GM12878 (cell line): ENCODE measurements at regions not wholly inside any gene's neighbourhood (a gene's known extent, or its start where the extent isn't known, plus 50 kb on each side); places are given as distances from the start of the nearest gene placed in this dataset.

ENCODE experiments used
- ATAC-seq: fragments of 200-7000 bp; cut with Tn5 transposase; 3 replicates; pipeline ENCODE4 v1.9.1; 2020; ENCODE audit warnings: mild to moderate bottlenecking, moderate library complexity
- BruUV-seq: library from RNA; stranded (reverse); fragments of 400-500 nt; replicated peaks from 2 replicates; lab custom pipeline; 2021; lab: Mats Ljungman, UMichigan
- CTCF ChIA-PET: fragments of 300-600 bp; sonication (Branson Sonifier 250); formaldehyde crosslinking; extraction: SDS; loops from one replicate; lab custom pipeline; 2021; ENCODE audit warnings: inconsistent platforms; lab: Yijun Ruan, JAX
- POLR2A ChIA-PET: fragments of 350-600 bp; formaldehyde crosslinking; extraction: SDS; loops from one replicate; lab custom pipeline; 2021; ENCODE audit warnings: inconsistent platforms; lab: Charles Lee
- RAD21 ChIA-PET: fragments of 300-600 bp; sonication (Branson Sonifier 250); formaldehyde crosslinking; loops from one replicate; lab custom pipeline; 2023; ENCODE audit warnings: antibody characterized with exemption; ENCODE audit not compliant: unreplicated experiment; lab: Charles Lee
- SMC1A ChIA-PET: fragments of 300-600 bp; sonication (Branson Sonifier 250); formaldehyde crosslinking; loops from one replicate; lab custom pipeline; 2023; ENCODE audit not compliant: unreplicated experiment, uncharacterized antibody; lab: Charles Lee
- DNase-seq: peaks from one replicate; pipeline ENCODE4 v3.0.0-alpha.2; 2011; ENCODE audit warnings: low read depth, low spot score
- FAIRE-seq: peaks from 3 replicates; lab custom pipeline; 2011; peaks lifted over from hg19 to GRCh38; lab: Jason Lieb, UNC
- H2AFZ ChIP-seq: 2 replicates; pipeline ENCODE4 v1.6.0; 2011; ENCODE audit warnings: low read depth, low read length, control low read depth; ENCODE audit not compliant: control insufficient read depth
- H3K27ac ChIP-seq: 2 replicates; pipeline ENCODE4 v1.5.1; 2011; ENCODE audit warnings: control low read depth; ENCODE audit not compliant: control insufficient read depth, insufficient read depth
- H3K27me3 ChIP-seq, 2 experiments: replicated peaks in 1 of 2; 2 replicates each; pipeline versions ENCODE4 v1.6.0 to v1.6.1; 2011; ENCODE audit warnings: low read length in 1 of 2; ENCODE audit not compliant: control insufficient read depth in 2 of 2, insufficient read depth in 2 of 2
- H3K36me3 ChIP-seq, 2 experiments: 2 replicates each; pipeline ENCODE4 v1.5.1; 2011; ENCODE audit warnings: low read length in 1 of 2; ENCODE audit not compliant: control insufficient read depth in 2 of 2, insufficient read depth in 2 of 2
- H3K4me1 ChIP-seq: 2 replicates; pipeline ENCODE4 v1.6.1; 2011; ENCODE audit warnings: mild to moderate bottlenecking, low read length, moderate library complexity, mixed read lengths; ENCODE audit not compliant: control insufficient read depth, insufficient read depth
- H3K4me2 ChIP-seq: 2 replicates; pipeline ENCODE4 v1.6.0; 2011; ENCODE audit warnings: control low read depth; ENCODE audit not compliant: control insufficient read depth, insufficient read depth
- H3K4me3 ChIP-seq: fragments of 200-600 bp; sonication (generic); 2 replicates; pipeline ENCODE4 v1.5.1; 2016
- H3K79me2 ChIP-seq: 2 replicates; pipeline ENCODE4 v1.6.0; 2011; ENCODE audit warnings: low read length; ENCODE audit not compliant: control insufficient read depth, insufficient read depth
- H3K9ac ChIP-seq: 2 replicates; pipeline ENCODE4 v1.8.0; 2011; ENCODE audit warnings: low read length, control low read depth, mixed read lengths; ENCODE audit not compliant: control insufficient read depth, insufficient read depth
- H3K9me3 ChIP-seq: replicated peaks from 3 replicates; pipeline ENCODE4 v1.5.1; 2011; ENCODE audit warnings: mild to moderate bottlenecking, low read length; ENCODE audit not compliant: control insufficient read depth, insufficient read depth
- H4K20me1 ChIP-seq: 2 replicates; pipeline ENCODE4 v1.6.0; 2011; ENCODE audit not compliant: control insufficient read depth, insufficient read depth
- CREB1 ChIP-seq: IDR thresholded peaks from 2 replicates; pipeline ENCODE4 v1.6.1; 2012; ENCODE audit warnings: low read depth, mild to moderate bottlenecking, inconsistent platforms
- FOS ChIP-seq: IDR thresholded peaks from 3 replicates; pipeline ENCODE4 v1.6.1; 2011; ENCODE audit warnings: borderline replicate concordance; ENCODE audit not compliant: insufficient read length; ENCODE audit errors: extremely low read depth
- IKZF2 ChIP-seq, 2 experiments: fragments of 450-650 bp; IDR thresholded peaks; 2 replicates each; pipeline ENCODE4 v1.6.1; 2017; ENCODE audit warnings: mild to moderate bottlenecking in 2 of 2, moderate library complexity in 2 of 2
- JUNB ChIP-seq: IDR thresholded peaks from 2 replicates; pipeline ENCODE4 v1.6.1; 2016; ENCODE audit warnings: antibody characterized with exemption, mild to moderate bottlenecking
- KAT2A ChIP-seq: conservative IDR thresholded peaks from 2 replicates; pipeline ENCODE4 v1.6.1; 2011; ENCODE audit warnings: low read depth, low read length; ENCODE audit not compliant: control insufficient read depth
- KLF5 ChIP-seq: fragments of 450-650 bp; IDR thresholded peaks from 2 replicates; pipeline ENCODE4 v1.6.1; 2014; ENCODE audit warnings: mild to moderate bottlenecking; ENCODE audit not compliant: partially characterized antibody
- NFYA ChIP-seq: IDR thresholded peaks from 2 replicates; pipeline ENCODE4 v1.6.1; 2011; ENCODE audit warnings: low read depth, mild to moderate bottlenecking, low read length, improper control_type of control experiment, borderline replicate concordance
- NFYB ChIP-seq: IDR thresholded peaks from 2 replicates; pipeline ENCODE4 v1.6.1; 2011; ENCODE audit warnings: low read depth, mild to moderate bottlenecking, low read length, improper control_type of control experiment, moderate library complexity; ENCODE audit not compliant: insufficient read depth
- PAX8 ChIP-seq: fragments of 450-650 bp; IDR thresholded peaks from 2 replicates; pipeline ENCODE4 v1.6.1; 2017; ENCODE audit warnings: mild to moderate bottlenecking, moderate library complexity
- RB1 ChIP-seq: fragments of 450-650 bp; formaldehyde crosslinking; IDR thresholded peaks from 2 replicates; pipeline ENCODE4 v1.6.1; 2017; ENCODE audit warnings: mild to moderate bottlenecking, borderline replicate concordance
- SIN3A ChIP-seq: IDR thresholded peaks from 2 replicates; pipeline ENCODE4 v1.6.1; 2012; ENCODE audit warnings: low read depth, low read length, improper control_type of control experiment
- SMC3 ChIP-seq: IDR thresholded peaks from 2 replicates; pipeline ENCODE4 v1.6.1; 2011; ENCODE audit warnings: low read length, improper control_type of control experiment, borderline replicate concordance
- STAT1 ChIP-seq: fragments of 450-650 bp; conservative IDR thresholded peaks from 2 replicates; pipeline ENCODE4 v1.6.1; 2014; ENCODE audit warnings: antibody characterized with exemption, mild to moderate bottlenecking
- TAF1 ChIP-seq: IDR thresholded peaks from 2 replicates; pipeline ENCODE4 v1.6.1; 2011; ENCODE audit warnings: mild to moderate bottlenecking, low read depth, low read length, borderline replicate concordance
- TBL1XR1 ChIP-seq: IDR thresholded peaks from 2 replicates; pipeline ENCODE4 v1.6.1; 2012; ENCODE audit warnings: low read depth, low read length, improper control_type of control experiment
- WGBS: methylation state at CpG from one replicate; pipeline ENCODE4 v1.1.6; 2016; ENCODE audit warnings: low lambda C conversion rate; ENCODE audit not compliant: insufficient replicate concordance, insufficient coverage; ENCODE audit errors: missing lambda C conversion rate; 5-methylcytosine and 5-hydroxymethylcytosine counted together
- in situ Hi-C: fragments of 300-500 bp; cut with MboI; formaldehyde crosslinking; loops from 9 replicates; pipeline ENCODE4 v1.14.3; 2018; ENCODE audit warnings: mixed read lengths
- intact Hi-C: fragments of 100-400 bp; cut with micrococcal nuclease; formaldehyde crosslinking; loops from one replicate; pipeline ENCODE4 v1.14.2; 2022; ENCODE audit not compliant: unreplicated experiment
- TF ChIP-seq, protein P1 (sequence below): IDR thresholded peaks from 2 replicates; pipeline ENCODE4 v1.6.1; 2011; ENCODE audit warnings: low read depth, mild to moderate bottlenecking, low read length, moderate library complexity, borderline replicate concordance; ENCODE audit errors: extremely low read depth
- TF ChIP-seq, protein P2 (sequence below): IDR thresholded peaks from 2 replicates; pipeline ENCODE4 v1.6.1; 2011; ENCODE audit warnings: borderline replicate concordance, low read depth, mild to moderate bottlenecking, moderate library complexity, low read length; ENCODE audit not compliant: insufficient read depth, poor library complexity, severe bottlenecking
- TF ChIP-seq, protein P3 (sequence below): IDR thresholded peaks from 2 replicates; pipeline ENCODE4 v1.6.1; 2011; ENCODE audit warnings: low read depth, low read length, improper control_type of control experiment, borderline replicate concordance
- TF ChIP-seq, protein P4 (sequence below): fragments of 450-650 bp; IDR thresholded peaks from 2 replicates; pipeline ENCODE4 v1.6.1; 2017; ENCODE audit warnings: low read depth, mild to moderate bottlenecking, moderate library complexity

DNA sequence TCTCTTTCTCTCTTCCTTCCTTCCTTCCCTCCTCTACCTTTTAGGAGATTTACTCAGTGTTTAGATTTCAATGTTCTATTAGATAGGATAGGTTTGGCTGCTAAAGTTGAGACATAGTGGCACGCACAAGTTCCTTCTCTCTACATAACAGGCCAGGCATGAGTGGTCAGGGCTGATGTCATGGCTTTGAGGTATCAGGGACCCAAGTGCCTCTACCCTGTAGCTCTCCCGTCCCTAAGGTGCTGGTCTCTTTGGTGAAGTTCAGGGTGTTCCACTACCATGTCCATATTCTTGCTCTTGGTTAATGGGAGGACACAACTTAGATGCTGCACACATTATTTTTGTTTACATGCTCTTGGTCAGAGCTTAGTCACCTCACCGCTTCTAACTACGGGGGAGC, 245.3 kb downstream of the QKI start:
- CTCF ChIA-PET: no interaction called here
- intact Hi-C loops: no loop called here
- TF ChIP-seq PAX8: no peak
- TF ChIP-seq TAF1: no peak
- TF ChIP-seq, protein P1, sequence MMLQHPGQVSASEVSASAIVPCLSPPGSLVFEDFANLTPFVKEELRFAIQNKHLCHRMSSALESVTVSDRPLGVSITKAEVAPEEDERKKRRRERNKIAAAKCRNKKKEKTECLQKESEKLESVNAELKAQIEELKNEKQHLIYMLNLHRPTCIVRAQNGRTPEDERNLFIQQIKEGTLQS: no peak
- TF ChIP-seq, protein P2, sequence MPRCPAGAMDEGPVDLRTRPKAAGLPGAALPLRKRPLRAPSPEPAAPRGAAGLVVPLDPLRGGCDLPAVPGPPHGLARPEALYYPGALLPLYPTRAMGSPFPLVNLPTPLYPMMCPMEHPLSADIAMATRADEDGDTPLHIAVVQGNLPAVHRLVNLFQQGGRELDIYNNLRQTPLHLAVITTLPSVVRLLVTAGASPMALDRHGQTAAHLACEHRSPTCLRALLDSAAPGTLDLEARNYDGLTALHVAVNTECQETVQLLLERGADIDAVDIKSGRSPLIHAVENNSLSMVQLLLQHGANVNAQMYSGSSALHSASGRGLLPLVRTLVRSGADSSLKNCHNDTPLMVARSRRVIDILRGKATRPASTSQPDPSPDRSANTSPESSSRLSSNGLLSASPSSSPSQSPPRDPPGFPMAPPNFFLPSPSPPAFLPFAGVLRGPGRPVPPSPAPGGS: no peak
- TF ChIP-seq KAT2A: no peak
- no peak for TF ChIP-seq STAT1
- no peak for TF ChIP-seq CREB1
- no peak for TF ChIP-seq IKZF2 (IDR thresholded peaks at IDR 0.05)
- no peak for TF ChIP-seq KLF5
- TF ChIP-seq SMC3: no peak
- TF ChIP-seq JUNB: no peak
- TF ChIP-seq, protein P3, sequence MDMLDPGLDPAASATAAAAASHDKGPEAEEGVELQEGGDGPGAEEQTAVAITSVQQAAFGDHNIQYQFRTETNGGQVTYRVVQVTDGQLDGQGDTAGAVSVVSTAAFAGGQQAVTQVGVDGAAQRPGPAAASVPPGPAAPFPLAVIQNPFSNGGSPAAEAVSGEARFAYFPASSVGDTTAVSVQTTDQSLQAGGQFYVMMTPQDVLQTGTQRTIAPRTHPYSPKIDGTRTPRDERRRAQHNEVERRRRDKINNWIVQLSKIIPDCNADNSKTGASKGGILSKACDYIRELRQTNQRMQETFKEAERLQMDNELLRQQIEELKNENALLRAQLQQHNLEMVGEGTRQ: no peak
- TF ChIP-seq NFYA: no peak
- TF ChIP-seq FOS: no peak
- TF ChIP-seq, protein P4, sequence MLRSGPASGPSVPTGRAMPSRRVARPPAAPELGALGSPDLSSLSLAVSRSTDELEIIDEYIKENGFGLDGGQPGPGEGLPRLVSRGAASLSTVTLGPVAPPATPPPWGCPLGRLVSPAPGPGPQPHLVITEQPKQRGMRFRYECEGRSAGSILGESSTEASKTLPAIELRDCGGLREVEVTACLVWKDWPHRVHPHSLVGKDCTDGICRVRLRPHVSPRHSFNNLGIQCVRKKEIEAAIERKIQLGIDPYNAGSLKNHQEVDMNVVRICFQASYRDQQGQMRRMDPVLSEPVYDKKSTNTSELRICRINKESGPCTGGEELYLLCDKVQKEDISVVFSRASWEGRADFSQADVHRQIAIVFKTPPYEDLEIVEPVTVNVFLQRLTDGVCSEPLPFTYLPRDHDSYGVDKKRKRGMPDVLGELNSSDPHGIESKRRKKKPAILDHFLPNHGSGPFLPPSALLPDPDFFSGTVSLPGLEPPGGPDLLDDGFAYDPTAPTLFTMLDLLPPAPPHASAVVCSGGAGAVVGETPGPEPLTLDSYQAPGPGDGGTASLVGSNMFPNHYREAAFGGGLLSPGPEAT: no peak
- TF ChIP-seq RB1: no peak
- TF ChIP-seq NFYB: no peak
- TF ChIP-seq TBL1XR1: no peak
- TF ChIP-seq SIN3A: no peak
- BruUV-seq: no TSS peak
- Histone ChIP-seq H3K27ac (no peak overlapping the region), H4K20me1 (no peaks in the 10 kb centered on the region), H3K4me3 (no peak overlapping the region), H3K36me3 (no peaks in the 10 kb centered on the region), H3K4me2 (no peak overlapping the region), H3K27me3 (no peaks in the 10 kb centered on the region), H3K4me1 (peaks cover 12% of the 10 kb centered on the region), H3K9ac (no peak overlapping the region), H3K9me3 (no peaks in the 10 kb centered on the region; the same call in 2 of the 3 replicates), H2AFZ (no peak overlapping the region), H3K79me2 (no peaks in the 10 kb centered on the region)
- SMC1A ChIA-PET: no interaction called here
- WGBS: 59% methylated on average over 4 of the region's 4 CpGs
- in situ Hi-C loops: no loop called here
- POLR2A ChIA-PET: no interaction called here
- DNase-seq: no peak
- no peak for FAIRE-seq
- ATAC-seq: no peak
- RAD21 ChIA-PET: no interaction called here
